H1 (cell line): ENCODE measurements at regions not wholly inside any gene's neighbourhood (a gene's known extent, or its start where the extent isn't known, plus 50 kb on each side); places are given as distances from the start of the nearest gene placed in this dataset.

Experiments used
- CTCF ChIA-PET: fragments of 300-600 bp; sonication (Branson Sonifier 250); formaldehyde crosslinking; loops from one replicate; lab custom pipeline; 2021; ENCODE audit not compliant: partially characterized antibody; lab: Charles Lee
- POLR2A ChIA-PET: fragments of 300-600 bp; sonication (Branson Sonifier 250); formaldehyde crosslinking; loops from one replicate; lab custom pipeline; 2021; ENCODE audit warnings: inconsistent platforms; ENCODE audit not compliant: partially characterized antibody; lab: Charles Lee
- DNase-seq, 2 experiments: peaks; one replicate each; pipeline versions ENCODE4 v3.0.0 to v3.0.0-alpha.2; 2010 to 2022; ENCODE audit warnings: low spot score in 2 of 2, low read depth in 1 of 2, mixed read lengths in 1 of 2
- FAIRE-seq: peaks from 2 replicates; lab custom pipeline; 2011; peaks lifted over from hg19 to GRCh38; lab: Jason Lieb, UNC
- H2AFZ ChIP-seq: 2 replicates; pipeline ENCODE4 v1.8.1; 2012; ENCODE audit warnings: low read length, inconsistent platforms
- H2AK5ac ChIP-seq: 2 replicates; pipeline ENCODE4 v1.6.1; 2013; ENCODE audit warnings: low read depth, low read length
- H2BK120ac ChIP-seq: replicated peaks from 2 replicates; pipeline ENCODE3; 2013; ENCODE audit warnings: low read depth, low read length, inconsistent platforms
- H2BK12ac ChIP-seq: 2 replicates; pipeline ENCODE4 v1.6.1; 2013; ENCODE audit warnings: low read depth, low read length
- H2BK15ac ChIP-seq: 2 replicates; pipeline ENCODE4 v1.6.1; 2013; ENCODE audit warnings: low read length
- H2BK20ac ChIP-seq: 2 replicates; pipeline ENCODE4 v1.6.1; 2013; ENCODE audit warnings: low read length
- H2BK5ac ChIP-seq: 2 replicates; pipeline ENCODE4 v1.6.1; 2013; ENCODE audit warnings: low read depth, low read length
- H3K14ac ChIP-seq: 2 replicates; pipeline ENCODE4 v1.6.1; 2013; ENCODE audit warnings: inconsistent platforms; ENCODE audit not compliant: insufficient read length
- H3K18ac ChIP-seq: 2 replicates; pipeline ENCODE4 v1.6.1; 2013; ENCODE audit warnings: low read length; ENCODE audit errors: extremely low read depth
- H3K23ac ChIP-seq: 2 replicates; pipeline ENCODE4 v1.6.1; 2013; ENCODE audit warnings: inconsistent platforms; ENCODE audit not compliant: insufficient read length
- H3K23me2 ChIP-seq: 2 replicates; pipeline ENCODE4 v1.6.1; 2013; ENCODE audit warnings: low read depth, low read length
- H3K27ac ChIP-seq: 2 replicates; pipeline ENCODE4 v1.6.1; 2011; ENCODE audit warnings: low read depth, low read length, inconsistent platforms
- H3K27me3 ChIP-seq, 4 experiments: replicated peaks in 1 of 4; 1 replicate in 1 of 4; 2 replicates in 3 of 4; pipeline versions ENCODE4 v1.6.1 to v1.8.1; 2011 to 2013; ENCODE audit warnings: low read length in 3 of 4, mild to moderate bottlenecking in 3 of 4, inconsistent platforms in 2 of 4, mixed read lengths in 2 of 4, moderate library complexity in 1 of 4; ENCODE audit not compliant: control insufficient read depth in 3 of 4, insufficient read depth in 3 of 4; ENCODE audit errors: extremely low read depth in 1 of 4
- H3K36me3 ChIP-seq, 4 experiments: 2 replicates each; pipeline versions ENCODE4 v1.6.1 to v1.8.1; 2011 to 2013; ENCODE audit warnings: mild to moderate bottlenecking in 4 of 4, low read length in 3 of 4, moderate library complexity in 2 of 4, control low read depth in 1 of 4, inconsistent platforms in 1 of 4; ENCODE audit not compliant: insufficient read depth in 4 of 4, control insufficient read depth in 2 of 4
- H3K4ac ChIP-seq: replicated peaks from 2 replicates; pipeline ENCODE3; 2013; ENCODE audit warnings: low read length, low read depth, mixed read lengths, inconsistent platforms; ENCODE audit not compliant: insufficient read length
- H3K4me1 ChIP-seq, 4 experiments: replicated peaks in 1 of 4; 1 replicate in 1 of 4; 2 replicates in 3 of 4; pipeline versions ENCODE4 v1.6.1 to v1.8.1; 2011 to 2013; ENCODE audit warnings: low read length in 3 of 4, inconsistent platforms in 2 of 4, mixed read lengths in 1 of 4; ENCODE audit not compliant: insufficient read depth in 4 of 4, control insufficient read depth in 3 of 4
- H3K4me2 ChIP-seq, 2 experiments: 2 replicates each; pipeline versions ENCODE4 v1.6.1 to v1.8.1; 2011 to 2013; ENCODE audit warnings: low read depth in 2 of 2, low read length in 2 of 2, control low read depth in 1 of 2, inconsistent platforms in 1 of 2, mild to moderate bottlenecking in 1 of 2; ENCODE audit not compliant: insufficient read depth in 1 of 2
- H3K4me3 ChIP-seq, 4 experiments: fragments of 200-600, 300-600 bp in 1 of 4; sonication (generic), shearing (Covaris generic), sonication (Bioruptor Twin) in 1 of 4; 2 replicates each; pipeline versions ENCODE4 v1.5.1 to v1.8.1; 2011 to 2016; ENCODE audit warnings: low read length in 4 of 4, low read depth in 3 of 4, control low read depth in 2 of 4, inconsistent platforms in 2 of 4, mild to moderate bottlenecking in 2 of 4, mixed read lengths in 1 of 4, moderate library complexity in 1 of 4; ENCODE audit not compliant: insufficient read depth in 2 of 4; ENCODE audit errors: extremely low read depth in 1 of 4
- H3K56ac ChIP-seq: replicated peaks from 2 replicates; pipeline ENCODE3; 2013; ENCODE audit warnings: low read depth, mild to moderate bottlenecking, mixed read lengths, low read length, inconsistent platforms; ENCODE audit not compliant: insufficient read length
- H3K79me1 ChIP-seq: 2 replicates; pipeline ENCODE4 v1.6.1; 2013; ENCODE audit warnings: low read depth, low read length, control low read depth
- H3K79me2 ChIP-seq, 2 experiments: 2 replicates each; pipeline versions ENCODE4 v1.6.1 to v1.8.1; 2012 to 2013; ENCODE audit warnings: low read length in 2 of 2, mild to moderate bottlenecking in 2 of 2, inconsistent platforms in 1 of 2; ENCODE audit not compliant: insufficient read depth in 2 of 2, control insufficient read depth in 1 of 2
- H3K9ac ChIP-seq, 4 experiments: replicated peaks in 1 of 4; 1 replicate in 1 of 4; 2 replicates in 3 of 4; pipeline versions ENCODE4 v1.6.1 to v1.8.1; 2011 to 2013; ENCODE audit warnings: low read depth in 3 of 4, low read length in 3 of 4, control low read depth in 2 of 4, mild to moderate bottlenecking in 2 of 4, moderate library complexity in 2 of 4, inconsistent platforms in 1 of 4; ENCODE audit errors: extremely low read depth in 1 of 4
- H3K9me3 ChIP-seq, 2 experiments: 2 replicates each; pipeline versions ENCODE4 v1.6.1 to v1.8.1; 2012 to 2013; ENCODE audit warnings: mild to moderate bottlenecking in 2 of 2, moderate library complexity in 2 of 2, control low read depth in 1 of 2, inconsistent platforms in 1 of 2, low read depth in 1 of 2, low read length in 1 of 2, mixed read lengths in 1 of 2; ENCODE audit not compliant: insufficient read depth in 2 of 2
- H4K20me1 ChIP-seq, 2 experiments: replicated peaks in 1 of 2; 2 replicates each; pipeline versions ENCODE3 to v1.8.1; 2011 to 2013; ENCODE audit warnings: inconsistent platforms in 2 of 2, low read length in 2 of 2, mild to moderate bottlenecking in 1 of 2; ENCODE audit not compliant: insufficient read depth in 2 of 2, control insufficient read depth in 1 of 2
- H4K5ac ChIP-seq: 2 replicates; pipeline ENCODE4 v1.6.1; 2013; ENCODE audit warnings: low read length, low read depth, mixed read lengths, inconsistent platforms; ENCODE audit not compliant: insufficient read length
- H4K8ac ChIP-seq: 2 replicates; pipeline ENCODE4 v1.8.0; 2013; ENCODE audit warnings: mild to moderate bottlenecking, moderate library complexity, low read length, inconsistent platforms; ENCODE audit not compliant: insufficient read depth; ENCODE audit errors: extremely low read depth
- H4K91ac ChIP-seq: replicated peaks from 2 replicates; pipeline ENCODE3; 2013; ENCODE audit warnings: low read length, mixed read lengths, inconsistent platforms; ENCODE audit not compliant: insufficient read length
- BCL11A ChIP-seq, 2 experiments: IDR thresholded peaks; one replicate each; pipeline ENCODE4 v1.6.1; 2011; ENCODE audit warnings: low read depth in 2 of 2, low read length in 2 of 2, mild to moderate bottlenecking in 2 of 2
- EGR1 ChIP-seq: IDR thresholded peaks from 2 replicates; pipeline ENCODE4 v1.6.1; 2011; ENCODE audit warnings: low read depth, low read length, borderline replicate concordance
- HDAC2 ChIP-seq, 2 experiments: fragments of 300-600 bp in 1 of 2; sonication (generic) in 1 of 2; IDR thresholded peaks; 2 replicates each; pipeline ENCODE4 v1.6.1; 2011 to 2012; ENCODE audit warnings: low read depth in 2 of 2, low read length in 2 of 2, mild to moderate bottlenecking in 2 of 2, moderate library complexity in 2 of 2, borderline replicate concordance in 1 of 2, inconsistent platforms in 1 of 2
- JUND ChIP-seq: IDR thresholded peaks from 2 replicates; pipeline ENCODE4 v1.6.1; 2011; ENCODE audit warnings: mild to moderate bottlenecking, improper control_type of control experiment, low read length
- SIN3A ChIP-seq, 2 experiments: IDR thresholded peaks in 1 of 2; conservative IDR thresholded peaks in 1 of 2; 2 replicates each; pipeline ENCODE4 v1.6.1; 2011 to 2012; ENCODE audit warnings: low read length in 2 of 2, improper control_type of control experiment in 1 of 2, low read depth in 1 of 2, mild to moderate bottlenecking in 1 of 2
- SP2 ChIP-seq: IDR thresholded peaks from 2 replicates; pipeline ENCODE4 v1.6.1; 2012; ENCODE audit warnings: mild to moderate bottlenecking, low read length, inconsistent platforms
- TCF12 ChIP-seq: IDR thresholded peaks from 2 replicates; pipeline ENCODE4 v1.6.1; 2011; ENCODE audit warnings: low read depth, mild to moderate bottlenecking, low read length
- WGBS, 2 experiments: shearing (Covaris generic) in 1 of 2; methylation state at CpG; one replicate each; pipeline versions ENCODE4 v1.1.6 to v1.1.7; 2013 to 2015; ENCODE audit warnings: low lambda C conversion rate in 2 of 2, mixed read lengths in 2 of 2, inconsistent platforms in 1 of 2, low coverage in 1 of 2, missing lambda C conversion rate in 1 of 2; ENCODE audit not compliant: insufficient replicate concordance in 2 of 2, insufficient coverage in 1 of 2, insufficient read length in 1 of 2; ENCODE audit errors: extremely low coverage in 1 of 2, missing lambda C conversion rate in 1 of 2; 5-methylcytosine and 5-hydroxymethylcytosine counted together
- TF ChIP-seq, protein P1 (sequence below), 3 experiments: IDR thresholded peaks; 1 replicate in 2 of 3; 2 replicates in 1 of 3; pipeline versions ENCODE4 v1.5.1 to v1.6.1; 2011; ENCODE audit warnings: low read length in 3 of 3, mild to moderate bottlenecking in 3 of 3, inconsistent platforms in 2 of 3, low read depth in 1 of 3, moderate library complexity in 1 of 3; ENCODE audit not compliant: insufficient read depth in 1 of 3; ENCODE audit errors: control extremely low read depth in 1 of 3

DNA sequence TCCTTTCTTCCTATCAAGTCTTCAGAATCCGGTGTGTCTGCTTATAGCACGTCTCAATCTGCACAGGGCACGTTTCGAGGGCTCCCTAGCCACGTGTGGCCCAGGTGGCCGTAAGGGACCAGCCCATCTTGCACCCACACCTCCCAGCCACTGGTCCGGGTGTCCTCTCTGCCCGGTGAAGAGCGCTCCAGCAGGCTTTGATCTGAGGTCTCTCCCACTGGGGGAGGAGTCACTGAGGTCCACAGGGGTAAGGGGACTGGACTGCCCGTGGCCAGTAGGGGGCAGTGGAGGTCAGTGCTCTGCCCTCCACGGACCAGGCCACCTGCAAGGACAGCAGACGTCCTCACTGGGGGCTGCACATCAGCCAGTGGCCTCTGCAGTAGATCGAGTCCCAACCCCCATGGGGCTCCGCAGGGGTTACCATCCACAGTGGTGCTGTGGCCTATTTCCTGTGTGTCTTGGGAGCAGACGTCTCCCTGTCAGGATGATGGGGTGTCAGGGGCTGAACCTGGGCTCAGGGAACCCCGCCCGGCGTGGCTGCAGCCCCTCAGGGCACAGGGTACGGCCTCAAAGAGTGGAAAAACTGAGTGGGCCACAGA, 204.1 kb upstream of the CIBAR2 start:
- Histone ChIP-seq H2AK5ac (no peak overlapping the region), H3K23me2 (no peaks in the 10 kb centered on the region), H3K23ac (no peak overlapping the region), H3K14ac (no peak overlapping the region), H3K18ac (no peak overlapping the region), H2BK15ac (peak overlapping the region; percentile 81; the same call in 1 of the 2 replicates), H3K9ac (no peak overlapping the region; a peak in 1 of 7 replicates), H3K4me1 (peaks cover 4 to 35% (median 23%) of the 10 kb centered on the region in 4 experiments), H4K91ac (no peak overlapping the region), H4K5ac (no peak overlapping the region), H3K79me2 (no peaks in the 10 kb centered on the region), H4K20me1 (peaks cover 0 to 3% of the 10 kb centered on the region in 2 experiments), H3K4ac (no peak overlapping the region), H4K8ac (no peak overlapping the region; the same call in 1 of the 2 replicates), H2BK120ac (no peak overlapping the region), H3K36me3 (no peaks in the 10 kb centered on the region), H2BK20ac (0 out of 2 replicates have a peak overlapping the region, but pooled peaks have one; percentile 86), H2AFZ (no peak overlapping the region), H3K4me3 (no peak overlapping the region), H3K4me2 (no peak overlapping the region), H3K9me3 (no peaks in the 10 kb centered on the region), H3K27me3 (no peaks in the 10 kb centered on the region), H3K79me1 (peaks cover 3% of the 10 kb centered on the region), H3K27ac (no peak overlapping the region), H2BK5ac (peak overlapping the region; percentile 39; the same call in 1 of the 2 replicates), H3K56ac (no peak overlapping the region), H2BK12ac (no peak overlapping the region; the same call in 1 of the 2 replicates)
- peak; percentile 78 for FAIRE-seq
- DNase-seq = peak in 1 of 2 experiments; percentile 86
- ChIA-PET CTCF (interaction anchor here (0.7 to 1.6 kb wide), 4 partner anchors 8 to 14 kb away, joined by 3 to 8 read pairs (median 4); no protein-coding TSS in a partner anchor), POLR2A (interaction anchor here (0.7 to 1.0 kb wide), 2 partner anchors 12 to 30 kb away, joined by 3 read pairs; no protein-coding TSS in a partner anchor)
- 59% methylated on average over 19 of the region's 19 CpGs; no CpG with 5 or more reads in 1 of the 2 experiments for WGBS, 2 experiments
- TF ChIP-seq EGR1 = 0 out of 2 replicates have a peak, but pooled peaks have one; percentile 4
- no peak for TF ChIP-seq SP2
- 0 out of 4 replicates have a peak, but pooled peaks of 1 of the 2 experiments have one; percentile 44 for TF ChIP-seq SIN3A (conservative IDR thresholded peaks at IDR 0.05 in 1 of 2, IDR thresholded peaks at IDR 0.05 in 1 of 2; ENCODE audit: low read depth in 1 of 2, low read length in 2 of 2)
- 0 out of 4 replicates have a peak, but pooled peaks of 1 of the 2 experiments have one; percentile 40 for TF ChIP-seq HDAC2 (IDR thresholded peaks at IDR 0.05; ENCODE audit: borderline replicate concordance in 1 of 2, low read depth in 2 of 2, low read length in 2 of 2)
- TF ChIP-seq, protein P1, sequence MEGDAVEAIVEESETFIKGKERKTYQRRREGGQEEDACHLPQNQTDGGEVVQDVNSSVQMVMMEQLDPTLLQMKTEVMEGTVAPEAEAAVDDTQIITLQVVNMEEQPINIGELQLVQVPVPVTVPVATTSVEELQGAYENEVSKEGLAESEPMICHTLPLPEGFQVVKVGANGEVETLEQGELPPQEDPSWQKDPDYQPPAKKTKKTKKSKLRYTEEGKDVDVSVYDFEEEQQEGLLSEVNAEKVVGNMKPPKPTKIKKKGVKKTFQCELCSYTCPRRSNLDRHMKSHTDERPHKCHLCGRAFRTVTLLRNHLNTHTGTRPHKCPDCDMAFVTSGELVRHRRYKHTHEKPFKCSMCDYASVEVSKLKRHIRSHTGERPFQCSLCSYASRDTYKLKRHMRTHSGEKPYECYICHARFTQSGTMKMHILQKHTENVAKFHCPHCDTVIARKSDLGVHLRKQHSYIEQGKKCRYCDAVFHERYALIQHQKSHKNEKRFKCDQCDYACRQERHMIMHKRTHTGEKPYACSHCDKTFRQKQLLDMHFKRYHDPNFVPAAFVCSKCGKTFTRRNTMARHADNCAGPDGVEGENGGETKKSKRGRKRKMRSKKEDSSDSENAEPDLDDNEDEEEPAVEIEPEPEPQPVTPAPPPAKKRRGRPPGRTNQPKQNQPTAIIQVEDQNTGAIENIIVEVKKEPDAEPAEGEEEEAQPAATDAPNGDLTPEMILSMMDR (IDR thresholded peaks at IDR 0.05; ENCODE audit: control extremely low read depth in 1 of 3, insufficient read depth in 1 of 3, low read depth in 1 of 3, low read length in 3 of 3) = peak; percentile 85 to 98 (median 97)
- TF ChIP-seq TCF12 = no peak
- TF ChIP-seq BCL11A (IDR thresholded peaks at IDR 0.05; ENCODE audit: low read depth in 2 of 2, low read length in 2 of 2) = no peak
- TF ChIP-seq JUND = peak; percentile 37; the same call in 1 of the 2 replicates
